Forelimb muscle (tissue), 1 donor: ENCODE measurements at regions not wholly inside any gene's neighbourhood (a gene's known extent, or its start where the extent isn't known, plus 50 kb on each side); places are given as distances from the start of the nearest gene placed in this dataset.

Source experiments
- DNase-seq: peaks from one replicate; pipeline ENCODE4 v3.0.0-alpha.2; 2013; ENCODE audit warnings: low read depth

DNA sequence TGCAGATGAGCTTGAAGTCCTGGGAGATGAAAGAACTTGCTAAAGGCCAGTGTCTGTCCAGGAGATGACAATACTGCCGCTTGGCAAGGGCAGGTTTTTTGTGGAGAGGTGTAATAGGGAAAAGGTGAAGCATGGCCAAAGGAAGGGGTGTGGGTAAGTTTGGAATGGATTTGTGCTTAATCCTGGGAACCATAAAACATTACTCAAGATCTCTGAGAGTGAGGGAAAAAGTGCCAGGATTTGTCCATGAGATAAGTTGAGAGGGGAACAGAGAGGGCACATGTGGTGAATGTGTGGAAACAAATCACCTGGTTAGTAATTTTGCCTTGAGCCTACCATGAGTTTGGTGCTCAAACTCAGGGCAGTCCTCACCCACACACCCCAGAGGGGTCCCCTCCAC, 108.8 kb upstream of the CD180 start:
- DNase-seq = no peak

DNA sequence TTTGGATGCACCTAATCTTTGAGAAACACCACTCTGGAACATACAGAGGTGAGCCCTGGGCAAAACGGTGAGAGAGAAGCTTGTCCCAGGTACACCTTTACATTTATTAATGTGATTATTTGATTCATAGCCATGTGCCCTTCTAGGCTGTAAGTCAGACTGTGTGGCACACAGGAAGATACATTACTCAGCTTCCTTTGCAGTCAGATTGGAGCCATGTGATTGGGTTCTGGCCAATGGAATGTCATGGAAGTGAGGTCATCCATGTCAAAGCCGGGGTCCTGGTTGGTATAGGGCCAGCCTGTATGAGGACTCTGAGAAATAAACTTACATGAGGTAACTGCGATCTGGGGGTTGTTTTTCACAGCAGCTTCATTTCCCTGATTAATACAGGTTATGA, 106.8 kb upstream of the CD180 start:
- DNase-seq = no peak

- peak; percentile 60 for DNase-seq
Measured at GRCh38 chr5:67301285-67301903, 104.8 kb upstream of the CD180 start.

- no peak for DNase-seq
Measured at GRCh38 chr5:67300326-67300725, 103.7 kb upstream of the CD180 start.

GRCh38 chr5:67299231-67299735, 102.7 kb upstream of the CD180 start:
- no peak for DNase-seq

DNA sequence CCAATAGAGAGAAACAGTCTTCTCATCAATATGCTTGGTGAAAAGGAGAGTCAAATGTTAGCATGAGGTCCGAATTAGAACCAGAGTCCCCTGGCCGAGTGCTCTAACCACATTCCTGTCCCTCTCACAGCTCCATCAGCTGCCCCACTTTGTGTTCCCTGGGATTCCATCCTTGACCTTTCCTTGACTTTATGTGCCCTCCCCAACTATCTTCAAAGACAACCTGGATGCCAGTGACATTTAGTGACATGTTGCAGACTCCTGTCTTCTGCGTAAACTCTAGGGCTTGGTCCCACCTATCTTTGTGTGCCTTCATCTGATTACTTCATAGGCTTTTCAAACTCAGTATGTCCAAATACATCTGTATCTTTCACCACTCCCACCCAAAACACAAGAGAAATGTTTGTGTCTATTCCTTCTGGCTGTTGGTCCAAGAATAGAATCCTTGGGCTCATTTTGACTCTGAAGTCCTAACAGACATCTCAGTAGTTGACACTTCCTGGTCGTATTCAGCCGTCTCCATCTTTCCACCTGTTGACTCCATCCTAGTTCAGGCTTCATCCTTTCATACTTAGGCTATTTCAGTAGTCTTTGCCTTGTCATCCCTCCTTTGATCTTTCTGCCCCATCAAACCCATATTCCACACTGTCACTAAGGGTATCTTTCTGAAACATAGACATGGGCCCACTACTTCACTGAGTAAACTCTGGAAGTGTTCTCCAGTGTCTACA, 101.4 kb upstream of the CD180 start:
- DNase-seq = no peak

DNA sequence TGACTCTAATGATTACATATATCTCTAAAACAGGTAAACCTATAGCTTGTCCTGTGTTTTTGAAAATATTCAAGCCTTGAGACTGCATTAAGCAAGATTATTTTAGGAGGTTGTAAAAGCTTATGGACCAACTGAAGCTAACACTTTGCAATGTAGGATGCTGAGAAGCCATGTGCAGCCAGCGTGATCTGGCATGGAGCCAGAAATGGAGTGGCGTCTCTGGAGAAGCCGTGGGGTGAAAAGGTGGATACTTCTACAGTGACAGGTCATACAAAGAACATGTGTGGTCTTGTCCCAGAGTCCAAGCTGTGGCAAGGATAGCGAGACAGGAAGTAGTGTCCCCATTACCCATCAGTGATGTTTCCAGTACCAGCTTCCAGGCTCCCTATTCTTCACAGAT, 100.8 kb upstream of the CD180 start:
- no peak for DNase-seq

DNA sequence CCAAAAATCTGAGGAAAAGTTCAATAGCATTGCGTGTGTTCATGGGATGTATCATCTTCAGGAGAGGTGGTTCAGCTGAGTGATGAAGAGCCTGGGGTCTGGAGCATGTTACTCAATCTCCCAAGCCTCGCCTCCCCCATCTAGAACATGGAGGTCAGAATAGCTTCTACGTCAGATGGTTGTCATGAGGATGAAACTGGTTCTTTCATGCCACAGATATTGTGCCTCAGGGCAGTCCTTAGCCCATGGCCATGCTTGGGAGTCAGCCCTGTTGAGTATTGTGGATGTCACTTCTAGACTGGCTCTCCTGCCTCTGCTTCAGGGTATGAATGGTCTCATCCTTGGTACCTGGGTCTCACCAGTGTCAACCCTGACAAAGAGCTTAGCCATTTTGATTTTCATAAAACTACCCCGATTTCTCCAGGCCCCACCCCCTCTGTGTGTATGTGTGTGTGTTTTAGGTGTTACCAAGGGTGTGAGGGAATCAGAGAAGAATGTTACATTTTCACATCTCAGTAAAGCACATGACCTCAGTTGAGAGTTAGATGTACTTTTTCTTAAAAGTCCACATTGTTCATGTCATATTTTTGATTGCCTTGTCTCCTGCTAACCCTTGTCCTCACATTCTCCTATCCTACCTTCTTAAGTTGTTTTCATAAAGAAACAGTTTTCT, 97.8 kb upstream of the CD180 start:
- DNase-seq = no peak

- DNase-seq = no peak
Measured at GRCh38 chr5:67293226-67293625, 96.6 kb upstream of the CD180 start.

DNA sequence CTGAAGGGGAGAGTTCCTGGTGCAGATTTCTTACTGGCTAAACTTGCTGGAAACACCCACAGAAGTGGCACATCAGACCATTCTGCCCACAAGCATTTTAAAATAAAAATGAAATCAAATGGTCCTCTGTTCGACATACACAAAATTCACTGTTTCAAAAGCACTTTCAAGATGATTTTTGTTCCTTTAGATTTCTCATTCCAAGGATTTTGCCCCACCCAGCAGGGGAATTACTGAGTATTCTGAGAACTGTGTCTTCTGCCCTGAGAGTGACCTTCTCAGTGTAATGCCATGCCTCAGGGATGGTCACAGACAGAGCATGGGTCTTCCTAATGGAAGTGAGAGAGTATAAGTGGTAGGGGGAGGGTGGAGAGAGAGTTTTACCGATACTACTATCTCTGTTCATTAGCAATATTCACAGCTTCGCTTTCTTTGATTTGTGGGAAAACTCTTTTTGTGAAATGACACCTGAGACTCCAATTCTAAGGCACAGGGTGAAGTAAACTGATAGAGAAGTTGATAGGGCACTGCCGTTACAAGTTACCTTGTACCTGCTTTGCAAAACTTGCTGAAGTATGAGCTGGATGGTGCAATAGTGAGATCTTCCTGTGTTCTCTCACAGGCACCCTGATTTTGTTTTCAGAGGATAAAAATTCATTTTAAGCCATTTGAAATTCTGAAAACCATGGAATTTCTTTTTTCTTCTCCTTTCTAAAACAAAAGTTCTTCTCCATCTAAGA, 95.8 kb upstream of the CD180 start:
- no peak for DNase-seq

GRCh38 chr5:67291671-67292070, 95.1 kb upstream of the CD180 start:
- DNase-seq = no peak

DNA sequence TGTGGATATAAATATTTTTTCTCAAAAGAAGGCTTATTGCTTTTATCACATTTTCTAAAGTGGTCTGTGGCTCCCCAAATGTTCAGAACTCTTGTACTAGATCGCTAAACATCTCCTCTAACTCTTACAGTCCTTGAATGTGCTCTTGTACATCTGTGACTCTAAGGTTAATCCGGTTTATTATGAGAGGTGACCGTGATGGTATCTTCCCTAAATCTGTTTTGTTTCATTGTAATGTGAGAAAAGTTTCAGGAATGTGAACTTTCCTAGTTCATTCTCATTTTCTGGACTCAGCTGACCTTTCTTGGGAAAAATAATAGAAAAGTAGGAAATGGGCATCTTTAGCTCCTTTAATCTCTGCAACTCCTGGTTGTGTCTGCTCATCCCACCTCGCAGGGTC, 94.5 kb upstream of the CD180 start:
- DNase-seq = no peak

DNA sequence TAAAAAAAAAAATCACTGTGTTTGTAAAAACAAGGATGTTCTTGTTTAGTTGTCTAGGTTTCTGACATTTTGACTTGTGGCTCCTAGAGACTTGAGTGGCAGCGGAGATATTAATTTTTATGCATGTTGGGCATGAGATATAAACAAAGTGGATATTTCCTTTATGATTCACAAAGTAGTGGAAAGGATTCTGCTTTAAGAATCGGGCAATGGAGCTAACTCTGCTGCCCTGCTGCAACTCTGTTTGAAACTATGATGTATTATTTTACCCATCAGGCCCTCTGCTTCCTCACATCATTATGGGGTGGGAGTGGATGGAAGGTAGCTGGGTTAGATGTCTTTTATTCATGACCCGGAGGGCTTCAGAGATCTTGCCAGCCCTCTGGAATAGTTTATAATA, 94.1 kb upstream of the CD180 start:
- no peak for DNase-seq

DNA sequence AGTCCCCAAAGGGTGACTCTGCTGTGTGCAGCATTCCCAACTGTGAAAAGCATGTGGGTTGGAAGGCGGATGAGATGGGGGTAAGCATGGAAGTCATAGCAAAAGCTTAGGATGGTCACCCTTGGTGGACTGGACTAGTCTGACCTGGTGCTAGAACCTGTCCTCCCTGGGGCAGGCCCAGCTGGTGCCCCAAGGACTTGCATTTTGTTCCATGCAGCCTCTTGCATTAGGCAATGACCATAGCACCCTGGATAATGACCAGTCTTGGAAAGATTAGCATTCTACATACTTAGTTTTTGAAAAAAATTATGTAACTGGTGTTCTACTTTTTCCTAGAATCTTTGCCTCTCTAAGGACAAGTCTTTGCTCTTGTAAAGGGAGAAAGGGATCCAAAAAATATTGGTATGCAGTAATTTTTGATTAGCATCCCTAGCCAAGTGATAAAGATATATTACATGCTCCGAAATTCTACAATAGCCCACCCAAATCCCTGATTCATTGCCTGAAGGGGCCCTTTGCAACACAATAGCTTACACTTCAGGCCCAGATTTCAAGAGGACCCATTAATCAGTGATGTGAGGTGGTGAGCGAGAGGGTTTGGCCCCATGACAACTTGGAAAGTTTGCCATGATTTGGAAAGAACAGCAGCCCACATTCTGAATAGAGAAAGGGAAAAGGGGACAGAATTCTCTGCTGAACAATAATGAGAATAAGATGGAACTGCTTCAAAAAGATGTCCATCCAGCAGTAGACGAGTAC, 93.3 kb upstream of the CD180 start:
- DNase-seq = no peak

GRCh38 chr5:67287510-67288268, 91.1 kb upstream of the CD180 start:
- no peak for DNase-seq

DNA sequence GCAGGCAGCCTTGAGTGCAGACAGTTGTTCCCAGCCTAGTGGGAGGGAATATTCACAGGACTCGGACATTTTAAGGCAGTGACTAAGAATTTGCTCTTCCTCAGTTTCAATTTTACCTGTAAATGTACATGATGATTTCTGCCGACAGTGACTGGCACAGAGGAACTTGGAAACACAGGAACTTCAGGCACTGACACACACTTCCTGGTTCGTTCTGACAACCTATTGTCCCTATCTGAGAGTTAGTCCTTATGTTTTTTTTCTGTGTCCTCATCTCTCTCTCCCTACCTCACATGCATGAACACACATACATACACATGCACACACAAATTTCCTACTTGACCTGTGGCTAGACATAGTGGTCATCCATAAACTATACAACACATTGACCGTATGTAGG, 89.4 kb upstream of the CD180 start:
- no peak for DNase-seq

GRCh38 chr5:67283988-67284487, 87.4 kb upstream of the CD180 start:
- DNase-seq = no peak

DNA sequence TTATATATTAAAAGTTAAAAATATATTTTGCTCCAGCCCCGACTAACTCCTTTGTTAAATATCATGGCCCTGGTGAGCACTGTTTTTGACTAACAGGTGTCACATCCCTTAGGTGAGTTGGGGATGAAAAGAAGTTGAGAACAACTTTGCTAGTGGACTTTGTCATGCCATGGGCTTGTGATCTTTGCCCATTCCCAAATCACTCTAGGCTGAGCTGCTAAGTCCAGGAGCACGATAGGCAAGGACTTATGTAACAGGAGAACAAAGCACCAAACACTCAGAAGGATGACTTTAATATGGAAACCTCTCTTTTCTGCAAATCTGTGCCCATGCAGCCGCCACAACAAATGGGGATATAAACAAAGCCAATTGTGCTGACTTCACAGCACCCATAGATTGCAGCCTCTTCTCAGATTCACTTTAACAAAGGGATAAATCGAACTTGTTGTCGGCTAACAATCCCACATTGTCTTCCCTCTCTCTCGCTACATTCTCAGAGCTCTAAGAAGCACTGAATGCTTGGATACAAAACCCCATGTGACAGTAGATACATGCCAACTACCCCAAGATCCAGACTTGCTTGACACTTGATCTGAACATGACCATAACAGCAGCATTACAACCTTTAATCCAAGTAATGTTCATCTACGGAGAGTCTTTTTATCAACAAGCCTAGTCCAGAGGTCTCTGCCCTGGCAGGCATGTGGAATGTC, 86.8 kb upstream of the CD180 start:
- DNase-seq = no peak

DNA sequence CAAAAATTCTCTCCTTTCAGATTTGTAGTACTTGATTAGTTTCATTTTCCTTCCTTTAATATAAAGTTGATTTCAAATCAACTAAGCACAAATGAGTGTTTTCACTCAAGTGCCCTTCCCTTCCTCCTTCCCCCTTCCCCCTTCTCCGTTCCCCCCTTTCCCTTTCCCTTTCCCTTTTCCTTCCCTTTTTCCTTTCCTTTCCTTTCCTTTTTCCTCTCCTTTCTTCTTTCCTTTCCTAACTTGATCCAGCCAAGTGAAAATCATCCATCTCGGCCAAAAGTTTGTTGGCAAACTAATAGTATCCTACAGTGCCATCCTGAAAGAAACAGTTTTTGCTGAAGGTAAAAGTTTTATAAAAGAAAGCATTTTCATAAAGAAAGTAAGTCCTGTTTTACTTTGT, 85.3 kb upstream of the CD180 start:
- DNase-seq = no peak
